Glomerular visceral epithelial cell (primary cell): ENCODE measurements at regions not wholly inside any gene's neighbourhood (a gene's known extent, or its start where the extent isn't known, plus 50 kb on each side); places are given as distances from the start of the nearest gene placed in this dataset.
"Not testable (repeated sequence)": the region's sequence is repeated elsewhere in the genome, so short reads cannot be mapped to it uniquely, and the experiment has no call there.

ENCODE experiments used
- DNase-seq: peaks from one replicate; pipeline ENCODE4 v3.0.0-alpha.2; 2016; ENCODE audit errors: extremely low spot score

DNA sequence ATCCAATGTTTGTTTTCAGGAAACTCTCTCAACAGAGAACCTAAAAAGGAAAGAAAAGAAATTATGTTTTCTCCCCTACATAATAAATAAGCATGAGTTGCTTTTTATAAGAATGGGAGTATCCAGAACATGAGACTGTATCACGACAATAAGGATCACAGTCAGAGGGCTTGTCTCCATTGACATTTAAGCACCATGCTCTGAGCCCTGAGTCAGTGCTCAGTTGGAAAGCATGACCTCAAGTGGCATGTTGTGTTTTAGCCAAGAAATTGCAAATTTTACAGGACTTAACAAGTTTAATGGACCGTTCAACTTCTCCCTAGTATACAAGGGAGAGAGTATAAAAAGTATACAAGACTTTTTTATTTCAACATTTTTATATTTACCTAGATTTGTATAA is 431.6 kb downstream of the GJA1 start:
- DNase-seq, result no peak

DNA sequence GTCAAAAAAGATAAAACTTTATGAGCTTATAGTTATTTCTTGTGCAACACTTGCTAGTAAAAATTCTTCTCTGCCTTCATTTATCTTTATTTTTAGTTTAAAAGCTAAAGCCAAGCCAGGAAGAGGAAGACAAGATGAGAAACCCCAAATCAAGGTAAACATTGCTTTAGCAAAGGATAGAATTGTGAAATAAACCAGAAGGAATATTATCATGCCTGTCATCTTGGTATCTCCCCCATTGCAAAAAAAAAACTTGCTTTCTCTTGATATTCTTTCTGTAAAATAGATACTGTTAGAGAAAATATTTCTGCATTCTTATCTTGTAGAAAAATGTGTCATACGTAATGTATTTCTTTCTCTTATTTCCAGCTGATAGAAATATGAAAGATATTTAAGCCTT is 432.8 kb downstream of the GJA1 start:
- DNase-seq, result no peak

DNA sequence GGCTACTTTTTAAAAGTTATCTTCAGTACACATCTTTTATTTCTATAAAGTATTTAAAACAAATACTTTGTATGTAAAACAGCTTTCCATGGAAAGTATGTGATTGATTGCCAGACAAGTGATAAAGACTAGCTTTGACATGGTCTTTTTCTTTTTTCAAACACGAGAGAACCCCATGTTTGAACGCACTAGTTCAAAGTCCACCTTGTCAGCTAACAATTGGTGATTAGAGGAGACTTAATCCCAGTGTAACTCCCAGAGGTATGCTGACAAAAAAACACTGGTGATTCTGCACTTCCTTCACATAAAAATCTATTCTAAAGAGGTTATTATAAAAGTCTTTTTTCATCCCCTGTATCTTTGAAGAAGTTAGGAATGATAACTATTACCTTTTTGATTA is 438.1 kb downstream of the GJA1 start:
- DNase-seq, result no peak

DNA sequence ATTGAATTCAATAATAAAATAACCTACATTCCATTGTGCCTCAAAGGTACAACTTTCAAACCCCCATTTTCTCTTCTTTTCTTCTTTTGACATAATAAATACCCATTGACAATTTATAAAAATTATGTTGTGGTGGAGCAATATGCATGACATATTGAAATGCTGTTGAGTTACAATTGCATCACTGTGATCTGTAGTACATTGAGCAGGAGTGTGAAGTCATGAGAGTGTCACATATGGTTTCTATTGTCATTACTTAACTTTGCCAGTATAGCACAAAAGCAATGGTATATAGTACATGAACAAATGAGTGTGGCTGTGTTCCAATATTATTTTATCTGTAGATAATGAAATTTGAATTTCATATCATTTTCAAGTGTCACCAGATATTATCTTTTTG is 441.3 kb downstream of the GJA1 start:
- no peak for DNase-seq

DNA sequence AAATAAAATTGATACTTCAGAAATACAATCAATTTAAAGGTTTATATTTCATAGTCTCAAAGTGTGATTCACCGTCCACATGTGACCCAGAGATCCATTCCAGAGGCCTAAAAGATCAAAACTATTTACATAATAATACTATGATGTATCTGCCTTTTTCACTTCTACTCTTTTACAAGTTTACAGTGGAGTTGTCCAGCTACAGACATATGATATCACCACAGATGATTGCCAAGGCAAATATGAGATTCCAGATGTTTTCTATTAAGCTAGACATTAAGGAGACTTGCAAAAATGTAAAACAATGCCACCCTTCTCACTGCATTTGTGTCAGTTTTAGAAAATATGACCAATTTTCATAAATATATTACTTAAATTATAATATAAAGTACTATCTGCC is 443.7 kb downstream of the GJA1 start:
- DNase-seq, result no peak

DNA sequence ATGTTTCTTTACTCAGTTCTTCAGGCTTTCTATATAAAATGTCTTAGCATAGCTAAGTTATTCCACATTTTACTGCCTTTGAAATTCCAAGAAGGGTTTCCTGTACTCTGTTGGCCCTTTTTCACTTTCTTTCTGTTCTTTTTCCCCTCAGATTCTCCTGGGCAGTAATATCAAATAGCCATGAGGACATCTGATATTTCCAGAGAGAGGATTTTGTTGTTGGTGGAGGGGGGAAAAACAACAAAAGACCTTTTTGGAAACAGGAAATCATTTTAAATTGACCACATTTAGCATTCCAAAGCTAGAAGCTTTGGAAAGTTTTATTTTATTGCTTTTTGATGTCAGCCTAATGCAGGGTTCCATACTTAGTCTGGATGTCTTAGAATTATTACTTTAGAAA is 445.4 kb downstream of the GJA1 start:
- DNase-seq, result no peak

DNA sequence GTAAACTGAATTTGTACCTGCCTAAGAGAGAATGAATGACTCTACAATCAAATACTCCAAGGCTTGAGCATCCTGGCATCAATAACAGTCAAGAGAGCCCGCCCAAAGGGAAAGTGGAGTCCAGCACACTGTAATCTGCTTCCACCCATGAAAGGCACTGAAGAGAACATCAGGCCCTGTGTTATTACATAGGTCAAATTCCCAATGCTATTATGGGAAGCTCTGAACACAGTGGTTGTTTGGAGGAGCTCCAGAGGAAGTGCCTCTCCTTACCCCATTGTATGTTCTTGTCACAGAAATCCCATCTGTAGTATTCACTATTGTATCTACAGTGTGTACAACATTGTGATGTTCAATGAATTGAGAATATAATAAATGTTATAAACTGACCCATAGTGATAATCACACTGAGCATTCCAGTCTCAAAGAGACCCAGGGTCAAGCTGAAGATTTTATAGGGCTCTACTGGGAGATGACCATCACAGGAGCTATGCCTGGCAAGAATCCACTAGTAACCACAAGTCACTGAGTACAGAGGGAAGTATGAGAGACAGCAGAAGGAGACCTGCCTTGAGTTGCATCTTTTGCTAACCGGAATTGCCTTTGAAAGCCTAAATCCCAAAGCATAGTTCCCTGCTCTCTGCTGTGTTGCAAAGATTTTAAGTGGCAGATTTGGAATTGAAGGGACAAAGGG is 446.7 kb downstream of the GJA1 start:
- peak; percentile 67 for DNase-seq

DNA sequence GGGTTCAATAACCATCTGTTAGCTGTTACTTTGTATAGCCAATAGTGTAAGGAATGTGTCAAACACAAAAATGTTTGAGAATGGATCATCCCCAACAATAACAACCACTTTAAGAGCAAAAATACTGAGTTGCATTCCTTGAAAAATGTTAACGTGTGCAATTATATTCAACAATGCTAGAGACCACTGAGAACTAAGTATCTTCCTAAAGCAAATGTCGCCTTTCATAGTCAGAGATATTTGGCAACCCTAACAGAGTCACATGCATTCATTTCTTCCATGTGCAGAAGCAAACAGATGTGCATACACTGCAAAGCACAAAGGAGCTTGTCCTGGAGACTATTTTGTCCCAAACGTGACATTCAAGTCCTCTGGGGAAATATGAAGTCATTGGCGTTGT is 448.6 kb downstream of the GJA1 start:
- no peak for DNase-seq

DNA sequence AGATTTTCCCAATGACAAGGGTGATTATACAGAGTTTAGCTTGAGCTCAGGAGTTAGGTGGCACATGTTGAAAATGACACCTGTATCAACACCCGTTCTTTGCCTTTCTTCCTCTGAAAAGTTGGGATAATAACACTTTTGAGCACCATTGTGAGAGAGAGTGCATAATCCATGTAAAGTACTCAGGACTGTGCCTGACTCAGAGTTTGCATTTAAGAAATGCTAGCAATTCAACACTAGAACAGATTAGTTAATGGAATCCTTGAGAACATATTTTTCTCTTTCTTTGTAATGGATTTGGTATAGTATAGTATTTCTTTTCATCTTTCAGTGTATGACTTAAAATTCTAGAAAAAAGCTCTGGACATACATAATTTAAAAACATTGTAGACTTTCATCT is 449.2 kb downstream of the GJA1 start:
- no peak for DNase-seq

DNA sequence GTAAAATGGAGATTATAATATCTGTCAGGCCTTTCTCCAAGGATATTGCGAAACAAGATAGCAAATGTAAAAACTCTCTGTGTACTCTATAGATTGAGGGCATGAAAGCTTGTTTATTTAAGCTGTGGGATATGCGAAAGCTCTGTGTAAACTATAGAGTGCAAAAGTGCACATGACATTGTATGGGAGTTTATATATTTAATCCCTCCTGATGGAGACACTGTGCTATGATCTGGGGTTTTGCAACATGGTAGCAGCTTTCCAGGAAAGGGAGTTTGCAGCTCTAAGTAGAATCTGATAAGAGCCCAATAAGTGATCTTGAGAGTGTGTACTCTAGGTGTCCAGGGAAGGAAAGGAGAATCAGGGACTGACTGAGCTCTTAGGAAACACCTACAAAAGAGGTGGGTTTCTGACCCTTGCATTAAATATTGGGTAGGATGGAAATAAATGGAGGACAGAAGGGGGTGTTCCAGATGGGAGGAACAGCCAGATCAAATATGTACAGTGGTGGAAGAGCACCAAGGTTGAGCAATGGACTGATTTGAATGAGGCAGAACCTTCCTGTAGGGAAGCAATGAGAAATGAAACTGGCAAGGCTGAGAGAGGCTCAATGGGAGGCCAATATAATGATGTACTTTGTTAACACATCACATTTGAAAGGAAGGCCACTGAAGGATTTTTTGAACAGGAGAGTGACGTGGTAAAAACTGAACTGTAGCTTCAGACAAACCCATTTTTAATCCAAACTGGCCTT is 450.1 kb downstream of the GJA1 start:
- no peak for DNase-seq

DNA sequence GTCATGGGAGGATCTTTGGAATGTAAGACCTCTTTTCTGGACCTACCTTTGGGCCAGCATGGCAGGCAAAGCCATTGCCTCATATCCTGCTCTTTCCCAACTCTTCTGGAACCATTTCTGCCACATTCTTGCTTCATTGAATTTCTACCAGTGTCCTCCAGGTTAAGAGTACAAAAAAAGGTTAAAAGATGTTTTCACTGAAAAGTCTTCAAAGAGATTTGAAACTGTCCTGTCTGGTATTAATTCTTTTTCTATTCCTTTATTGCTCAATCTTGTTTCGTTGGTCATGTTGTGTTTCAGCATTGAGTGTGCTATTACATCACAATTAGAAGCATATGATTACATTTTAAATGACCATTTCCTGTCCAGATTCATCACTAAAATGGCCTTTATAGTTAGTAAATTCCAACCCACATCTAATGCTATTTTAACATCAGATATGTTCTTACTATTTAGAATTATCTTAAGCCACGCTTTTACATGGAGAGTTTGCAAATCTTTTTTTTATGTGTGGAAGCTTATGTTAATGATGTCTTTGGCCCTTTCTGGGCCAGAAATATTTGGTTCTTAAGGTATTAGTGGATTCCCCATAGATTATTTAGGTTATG is 450.9 kb downstream of the GJA1 start:
- no peak for DNase-seq

DNA sequence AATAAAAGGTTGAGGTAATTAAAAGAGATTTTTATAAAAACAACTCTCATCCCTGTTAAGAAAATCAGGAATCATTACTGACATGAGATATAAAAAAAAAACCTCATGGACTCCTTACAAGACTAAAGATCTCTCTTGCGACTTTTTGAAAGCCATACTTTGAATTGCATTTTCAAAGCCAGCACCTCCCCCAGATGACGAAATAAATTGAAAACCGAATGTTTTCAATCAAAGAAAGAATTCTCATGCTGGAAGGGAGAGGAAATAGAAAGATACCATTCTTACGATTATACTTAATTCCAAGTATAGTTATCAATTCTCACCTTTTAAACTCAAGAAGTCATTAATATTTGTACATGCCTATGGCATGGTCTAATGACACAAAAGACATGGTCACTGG is 452.3 kb downstream of the GJA1 start:
- DNase-seq, result no peak

DNA sequence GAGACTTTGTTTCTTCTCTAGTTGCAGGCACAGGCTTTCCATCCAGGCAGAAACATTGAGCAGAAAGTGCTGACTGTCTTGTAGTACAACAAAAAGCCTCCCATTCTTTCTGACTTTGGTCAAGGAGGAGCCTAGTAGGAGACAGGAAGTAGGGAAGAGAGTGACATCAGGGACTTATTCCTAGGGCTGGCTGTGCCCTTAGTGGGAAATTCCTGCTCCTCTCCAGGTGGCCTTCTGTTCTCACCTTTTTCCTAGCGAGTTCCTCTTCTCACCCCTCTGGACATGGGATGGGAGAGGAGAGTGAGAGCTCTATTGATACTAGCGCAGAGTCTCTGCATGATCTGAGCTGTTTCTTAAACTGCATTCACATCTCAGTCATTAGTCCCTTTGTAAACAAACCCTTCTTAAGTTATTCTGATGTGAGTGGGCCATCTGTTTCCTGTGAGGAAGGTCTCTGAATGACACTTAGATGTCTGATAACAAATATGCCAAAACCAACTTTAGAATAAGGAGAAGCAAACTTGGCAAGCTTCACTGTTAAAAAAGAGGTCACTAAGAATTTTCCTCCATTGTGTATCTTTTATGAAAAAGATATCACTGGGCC is 455.0 kb downstream of the GJA1 start:
- DNase-seq, result no peak

DNA sequence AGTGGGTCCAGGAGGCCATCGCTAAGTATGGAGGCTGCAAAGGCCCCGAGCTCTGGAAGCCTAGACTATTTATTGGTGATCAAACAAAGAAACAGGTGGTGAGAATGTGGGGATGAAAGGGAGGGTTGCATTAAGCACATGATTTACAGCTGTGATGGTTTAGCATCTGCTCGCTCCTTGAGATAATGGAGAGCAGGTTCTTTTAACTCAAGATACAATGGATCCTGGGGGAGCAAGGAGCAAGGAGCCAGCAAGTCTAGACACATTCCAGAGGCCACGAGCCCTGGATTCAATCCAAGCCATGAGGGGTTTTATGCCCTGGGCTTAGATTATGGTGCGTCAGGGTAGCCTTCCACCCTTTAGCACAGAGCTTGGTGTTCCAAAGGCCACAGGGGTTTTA is 460.3 kb downstream of the GJA1 start:
- DNase-seq, result not testable (repeated sequence)

DNA sequence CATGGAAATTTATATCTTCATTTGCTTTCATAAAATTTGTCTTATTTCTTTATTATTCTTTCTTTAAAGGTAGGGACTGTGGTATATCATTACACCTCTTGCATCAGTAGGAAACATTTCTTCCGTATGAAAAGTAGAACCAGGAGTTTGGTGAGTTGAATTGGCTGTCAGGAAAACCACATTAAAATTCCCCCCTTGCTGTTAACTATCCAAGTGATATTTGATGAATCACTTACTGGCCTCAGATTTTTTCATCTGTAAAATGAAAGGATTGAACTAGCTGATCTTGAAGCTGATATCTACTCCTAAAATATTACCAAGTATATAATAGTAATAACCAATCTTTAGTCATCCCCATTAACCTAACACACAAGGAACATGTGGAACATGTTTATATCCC is 460.9 kb downstream of the GJA1 start:
- DNase-seq, result peak; percentile 27

DNA sequence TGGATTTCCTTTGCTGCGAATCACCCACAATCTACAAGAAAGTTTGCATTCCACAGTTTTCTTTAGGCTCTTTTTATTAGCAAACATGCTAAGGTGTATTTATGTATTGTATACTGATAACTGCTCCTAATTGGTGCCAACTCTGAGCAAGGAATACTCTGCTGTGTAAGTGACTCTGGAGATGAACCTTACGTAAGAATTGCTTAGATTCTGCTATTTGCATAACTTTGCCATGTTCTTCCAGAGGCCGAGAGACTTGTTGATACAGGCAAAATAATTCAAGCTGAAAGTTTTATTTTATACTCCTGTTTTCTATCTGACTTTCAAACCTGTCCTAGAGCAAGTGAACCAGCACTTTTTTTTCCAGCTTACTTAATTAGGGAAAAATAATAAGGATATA is 461.3 kb downstream of the GJA1 start:
- no peak for DNase-seq

DNA sequence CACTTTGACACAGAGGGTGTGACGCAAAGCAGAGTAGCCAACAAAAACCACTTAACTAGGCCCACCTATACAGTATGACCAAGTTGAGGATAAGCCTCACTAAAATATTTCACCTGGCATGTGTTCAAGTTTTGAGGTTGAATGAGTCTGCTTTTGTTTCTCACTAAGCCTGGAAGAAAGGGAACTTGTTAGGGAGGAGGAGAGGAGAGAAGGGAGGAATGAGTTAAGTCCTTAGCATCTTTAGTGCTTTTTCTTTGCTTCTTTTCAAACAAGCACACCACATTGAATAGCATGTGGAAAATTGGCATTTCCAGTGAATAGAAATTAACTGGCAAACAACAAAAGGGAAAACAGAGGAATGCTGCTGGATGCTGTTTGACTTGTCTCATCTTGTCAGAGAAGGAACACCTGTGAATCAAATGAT is 461.9 kb downstream of the GJA1 start:
- DNase-seq, result peak; percentile 30

DNA sequence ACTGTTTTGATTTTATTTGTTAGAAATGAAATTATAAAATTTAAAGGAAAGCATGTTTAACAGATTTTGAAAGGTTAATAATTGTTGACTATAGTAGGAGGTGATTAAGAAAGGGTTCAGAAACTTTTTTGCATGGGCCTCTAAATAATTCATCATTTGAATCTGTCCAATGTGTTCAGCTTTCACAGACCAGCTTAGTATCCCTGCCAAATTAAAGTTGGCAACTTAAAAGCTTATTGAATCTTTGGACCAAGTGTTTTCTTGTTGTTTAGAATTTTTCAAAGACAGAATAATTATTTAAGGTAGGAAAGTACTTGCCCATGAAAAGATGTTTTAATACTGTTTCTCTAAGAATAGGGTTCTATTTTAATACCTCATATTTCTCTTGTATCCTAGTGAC is 466.0 kb downstream of the GJA1 start:
- no peak for DNase-seq

DNA sequence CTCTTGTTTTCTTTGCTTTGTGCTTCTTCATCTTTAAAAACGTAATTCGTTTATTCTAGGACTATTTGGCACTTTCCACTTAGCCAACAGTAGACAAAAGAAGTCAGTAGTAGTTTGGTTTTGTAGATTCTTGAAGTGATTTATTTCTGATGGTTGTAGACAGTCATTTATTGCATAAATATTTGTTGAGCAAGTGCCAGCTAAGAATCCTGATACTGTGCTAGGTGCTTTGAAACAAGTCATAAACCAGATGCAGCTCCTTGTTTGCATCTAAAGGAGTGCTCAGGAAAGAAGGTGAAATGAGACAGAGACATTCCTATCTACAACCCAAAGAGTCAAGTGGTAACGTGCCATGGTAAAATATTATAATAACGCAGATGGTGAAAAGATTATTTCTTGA is 469.1 kb downstream of the GJA1 start:
- DNase-seq, result no peak

DNA sequence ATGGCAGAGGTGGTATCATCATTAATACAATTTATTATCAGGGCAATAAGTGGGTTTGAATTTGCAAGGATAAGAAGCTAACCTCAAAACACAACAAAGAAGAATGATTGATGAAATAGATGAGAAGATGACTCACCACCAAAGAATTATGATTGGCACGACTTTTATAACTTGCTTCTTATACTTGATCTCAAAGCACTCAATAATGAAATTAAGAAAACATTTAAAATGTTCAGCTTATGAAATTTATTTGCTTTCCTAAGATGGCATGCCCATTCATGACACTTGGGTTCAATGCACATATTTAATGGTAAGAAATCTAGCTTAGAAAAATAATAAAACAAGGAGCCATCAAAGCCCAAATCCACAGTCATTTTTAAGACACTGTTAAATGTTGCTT is 477.5 kb downstream of the GJA1 start:
- DNase-seq, result no peak

DNA sequence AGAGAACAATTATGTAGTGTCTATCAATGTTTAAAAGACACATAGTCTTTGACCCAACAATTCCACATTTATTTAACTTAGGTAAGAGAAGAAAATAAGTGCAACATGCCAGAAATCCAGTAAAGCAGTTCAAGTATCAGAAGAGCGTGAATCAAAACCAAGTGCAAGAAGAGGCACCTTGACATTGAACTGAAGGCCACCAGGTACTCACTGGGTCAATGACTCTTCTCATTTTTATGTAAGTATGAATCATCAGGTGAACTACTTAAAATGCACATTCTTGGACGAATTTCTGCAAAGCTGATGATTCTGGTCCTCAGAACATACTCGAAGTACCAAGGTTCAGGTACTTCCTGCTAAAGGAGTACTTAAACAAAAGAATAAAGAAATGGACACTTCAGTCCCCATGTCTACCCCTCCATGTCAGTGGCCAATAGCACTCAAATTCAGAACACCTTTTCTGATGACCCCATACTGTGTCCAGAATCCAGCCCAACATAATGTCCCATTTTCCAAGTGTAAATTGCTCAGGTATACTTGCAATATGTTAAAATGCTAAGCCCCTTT is 481.9 kb downstream of the GJA1 start:
- no peak for DNase-seq

DNA sequence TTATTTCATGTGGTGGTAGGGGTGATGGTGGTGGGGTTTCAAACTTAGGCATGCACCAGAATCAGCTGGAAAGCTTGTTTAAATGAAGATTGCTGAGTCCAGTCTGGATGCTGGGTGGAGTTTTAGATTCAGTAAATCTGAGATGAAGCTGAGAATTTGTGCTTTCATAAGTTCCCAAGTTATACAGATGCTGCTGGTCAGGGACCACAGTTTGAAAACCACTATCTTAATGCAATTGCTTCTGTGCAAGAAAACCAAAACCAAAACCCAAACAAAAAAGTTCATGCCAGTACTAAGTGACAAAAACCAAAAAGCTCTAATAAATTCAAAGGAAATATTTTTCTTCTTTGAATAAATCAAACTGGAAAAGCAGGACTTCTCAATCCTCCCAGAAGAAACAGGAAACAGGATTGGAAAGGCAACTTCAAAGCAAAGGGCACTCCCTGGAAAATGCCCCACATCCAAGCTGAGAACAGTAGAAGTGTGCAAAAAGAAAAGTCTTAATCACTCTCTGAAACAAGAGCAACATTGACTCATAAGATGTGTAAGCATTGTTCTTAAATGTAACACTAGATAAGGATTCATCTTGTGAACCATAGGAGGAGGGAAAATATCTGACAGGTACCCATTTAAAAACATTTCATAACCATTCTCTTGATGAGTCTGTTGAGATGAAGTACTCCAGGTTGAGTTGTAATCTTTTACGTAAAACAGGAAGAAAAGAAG is 481.5 kb upstream of the HSF2 start:
- no peak for DNase-seq
